HG03060 (cell line): ENCODE measurements at regions not wholly inside any gene's neighbourhood (a gene's known extent, or its start where the extent isn't known, plus 50 kb on each side); places are given as distances from the start of the nearest gene placed in this dataset.
"Not testable (repeated sequence)": the region's sequence is repeated elsewhere in the genome, so short reads cannot be mapped to it uniquely, and the experiment has no call there.

Experiments
- ATAC-seq: cut with Tn5 transposase; IDR thresholded peaks from one replicate; pipeline ENCODE4 v1.9.1; 2021; ENCODE audit warnings: low read depth, moderate number of reproducible peaks; ENCODE audit not compliant: unreplicated experiment

GRCh38 chr12:46578190-46578982 is 205.8 kb upstream of the SLC38A2 start:
- ATAC-seq, result no peak

- no peak for ATAC-seq
These were observed 204.6 kb upstream of the SLC38A2 start for GRCh38 chr12:46577063-46577776.

- ATAC-seq, result no peak
These were observed 202.3 kb upstream of the SLC38A2 start for GRCh38 chr12:46574847-46575246.

GRCh38 chr12:46573347-46573658 is 200.7 kb upstream of the SLC38A2 start:
- no peak for ATAC-seq

GRCh38 chr12:46572644-46573346 is 200.2 kb upstream of the SLC38A2 start:
- no peak for ATAC-seq

GRCh38 chr12:46571608-46572007 is 199.0 kb upstream of the SLC38A2 start:
- no peak for ATAC-seq

- ATAC-seq, result no peak
These were observed 197.4 kb upstream of the SLC38A2 start for GRCh38 chr12:46569826-46570439.

GRCh38 chr12:46567667-46568066 is 195.1 kb upstream of the SLC38A2 start:
- no peak for ATAC-seq

GRCh38 chr12:46562625-46563225 is 190.2 kb upstream of the SLC38A2 start:
- ATAC-seq, result no peak

- not testable (repeated sequence) for ATAC-seq
These were observed 189.4 kb upstream of the SLC38A2 start for GRCh38 chr12:46561769-46562624.

- ATAC-seq, result no peak
These were observed 188.3 kb upstream of the SLC38A2 start for GRCh38 chr12:46560874-46561273.

GRCh38 chr12:46560089-46560488 is 187.5 kb upstream of the SLC38A2 start:
- no peak for ATAC-seq

- no peak for ATAC-seq
These were observed 186.7 kb upstream of the SLC38A2 start for GRCh38 chr12:46559311-46559710.

- ATAC-seq, result no peak
These were observed 186.1 kb upstream of the SLC38A2 start for GRCh38 chr12:46558677-46559076.

- no peak for ATAC-seq
These were observed 185.2 kb upstream of the SLC38A2 start for GRCh38 chr12:46557539-46558373.

GRCh38 chr12:46556819-46557524 is 184.4 kb upstream of the SLC38A2 start:
- no peak for ATAC-seq

GRCh38 chr12:46556105-46556559 is 183.6 kb upstream of the SLC38A2 start:
- ATAC-seq, result no peak

GRCh38 chr12:46555406-46555852 is 182.9 kb upstream of the SLC38A2 start:
- no peak for ATAC-seq
